OCI-LY1 (cell line): ENCODE measurements at regions not wholly inside any gene's neighbourhood (a gene's known extent, or its start where the extent isn't known, plus 50 kb on each side); places are given as distances from the start of the nearest gene placed in this dataset.

Source experiments
- EZH2 ChIP-seq: fragments of 200-600 bp; sonication (generic), shearing (Covaris generic); IDR thresholded peaks from 2 replicates; pipeline ENCODE4 v1.8.0; 2017; ENCODE audit warnings: borderline replicate concordance, mixed run types, mild to moderate bottlenecking, antibody characterized with exemption, low read length, moderate library complexity, mixed read lengths
- TF ChIP-seq, protein P1 (sequence below): fragments of 200-600 bp; sonication (generic), shearing (Covaris generic); IDR thresholded peaks from 2 replicates; pipeline ENCODE4 v1.5.1; 2017; ENCODE audit warnings: mild to moderate bottlenecking, antibody characterized with exemption, low read length, moderate library complexity, mixed read lengths

DNA sequence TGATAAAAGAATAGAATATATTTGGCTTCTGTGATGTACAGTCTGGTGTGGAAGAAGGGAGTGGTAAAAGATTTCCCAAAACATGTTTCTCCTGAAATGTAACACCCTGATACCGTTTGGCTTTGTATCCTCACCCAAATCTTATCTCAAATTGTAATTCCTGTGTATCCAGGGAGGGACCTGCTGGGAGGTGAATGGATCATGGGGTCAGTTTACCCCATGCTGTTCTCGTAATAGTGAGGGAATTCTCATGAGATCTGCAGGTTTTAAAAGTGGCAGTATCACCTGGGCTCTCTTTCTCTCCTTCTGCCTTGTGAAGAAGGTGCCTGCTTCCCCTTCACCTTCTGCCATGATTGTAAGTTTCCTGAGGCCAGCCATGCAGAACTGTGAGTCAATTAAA is 1070.8 kb downstream of the IGSF11 start:
- TF ChIP-seq, protein P1, sequence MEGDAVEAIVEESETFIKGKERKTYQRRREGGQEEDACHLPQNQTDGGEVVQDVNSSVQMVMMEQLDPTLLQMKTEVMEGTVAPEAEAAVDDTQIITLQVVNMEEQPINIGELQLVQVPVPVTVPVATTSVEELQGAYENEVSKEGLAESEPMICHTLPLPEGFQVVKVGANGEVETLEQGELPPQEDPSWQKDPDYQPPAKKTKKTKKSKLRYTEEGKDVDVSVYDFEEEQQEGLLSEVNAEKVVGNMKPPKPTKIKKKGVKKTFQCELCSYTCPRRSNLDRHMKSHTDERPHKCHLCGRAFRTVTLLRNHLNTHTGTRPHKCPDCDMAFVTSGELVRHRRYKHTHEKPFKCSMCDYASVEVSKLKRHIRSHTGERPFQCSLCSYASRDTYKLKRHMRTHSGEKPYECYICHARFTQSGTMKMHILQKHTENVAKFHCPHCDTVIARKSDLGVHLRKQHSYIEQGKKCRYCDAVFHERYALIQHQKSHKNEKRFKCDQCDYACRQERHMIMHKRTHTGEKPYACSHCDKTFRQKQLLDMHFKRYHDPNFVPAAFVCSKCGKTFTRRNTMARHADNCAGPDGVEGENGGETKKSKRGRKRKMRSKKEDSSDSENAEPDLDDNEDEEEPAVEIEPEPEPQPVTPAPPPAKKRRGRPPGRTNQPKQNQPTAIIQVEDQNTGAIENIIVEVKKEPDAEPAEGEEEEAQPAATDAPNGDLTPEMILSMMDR: no peak
- TF ChIP-seq EZH2: no peak
